ENCODE measurements at regions not wholly inside any gene's neighbourhood (a gene's known extent, or its start where the extent isn't known, plus 50 kb on each side); places are given as distances from the start of the nearest gene placed in this dataset.
"Not testable (repeated sequence)": the region's sequence is repeated elsewhere in the genome, so short reads cannot be mapped to it uniquely, and the experiment has no call there.

DNA sequence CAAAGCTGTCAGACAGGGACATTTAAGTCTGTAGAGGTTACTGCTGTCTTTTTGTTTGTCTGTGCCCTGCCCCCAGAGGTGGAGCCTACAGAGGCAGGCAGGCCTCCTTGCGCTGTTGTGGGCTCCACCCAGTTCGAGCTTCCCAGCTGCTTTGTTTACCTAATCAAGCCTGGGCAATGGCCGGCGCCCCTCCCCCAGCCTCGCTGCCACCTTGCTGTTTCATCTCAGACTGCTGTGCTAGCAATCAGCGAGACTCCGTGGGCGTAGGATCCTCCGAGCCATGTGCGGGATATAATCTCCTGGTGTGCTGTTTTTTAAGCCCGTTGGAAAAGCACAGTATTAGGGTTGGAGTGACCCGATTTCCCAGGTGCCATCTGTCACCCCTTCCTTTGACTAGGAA lies 454.2 kb upstream of the CCDC196 start:
- not testable (repeated sequence) for DNase-seq

DNA sequence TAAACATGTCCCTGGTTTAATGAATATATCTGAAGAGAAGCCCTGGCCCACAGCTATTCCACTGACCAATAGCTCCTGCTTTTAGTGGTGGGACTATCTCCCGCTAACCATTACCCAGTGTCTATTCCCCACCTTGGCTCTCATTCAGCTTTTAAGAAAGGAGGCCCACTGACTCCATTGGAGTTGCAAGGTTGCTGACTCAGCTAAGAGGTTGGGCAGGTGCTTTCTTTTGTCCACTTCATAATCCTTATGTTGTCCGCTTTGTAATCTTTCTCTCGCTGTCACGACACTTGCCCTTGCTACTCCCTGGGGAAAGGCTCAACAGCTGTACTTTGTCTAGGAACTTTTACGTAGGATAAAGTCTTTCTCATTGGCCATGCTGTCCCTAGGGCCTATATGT lies 453.4 kb upstream of the CCDC196 start:
- no peak for DNase-seq

DNA sequence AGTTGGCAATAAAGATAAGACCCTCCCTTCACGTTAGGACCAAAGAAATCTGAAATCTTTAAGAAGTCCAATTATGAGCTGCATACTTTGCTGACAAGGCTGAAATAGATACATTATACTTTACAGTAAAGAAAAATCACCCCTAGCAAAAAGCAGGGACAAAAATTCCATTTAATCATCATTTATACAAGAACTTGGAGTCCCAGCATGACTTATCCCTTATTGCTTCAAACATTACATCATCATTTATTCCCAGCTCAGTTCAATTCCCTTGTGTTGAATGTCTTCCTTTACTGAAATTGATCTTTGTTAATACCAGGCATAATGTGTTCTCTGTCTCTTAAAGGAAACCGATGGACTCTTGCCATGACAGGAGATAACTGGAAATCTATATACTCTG lies 449.6 kb upstream of the CCDC196 start:
- no peak for DNase-seq

DNA sequence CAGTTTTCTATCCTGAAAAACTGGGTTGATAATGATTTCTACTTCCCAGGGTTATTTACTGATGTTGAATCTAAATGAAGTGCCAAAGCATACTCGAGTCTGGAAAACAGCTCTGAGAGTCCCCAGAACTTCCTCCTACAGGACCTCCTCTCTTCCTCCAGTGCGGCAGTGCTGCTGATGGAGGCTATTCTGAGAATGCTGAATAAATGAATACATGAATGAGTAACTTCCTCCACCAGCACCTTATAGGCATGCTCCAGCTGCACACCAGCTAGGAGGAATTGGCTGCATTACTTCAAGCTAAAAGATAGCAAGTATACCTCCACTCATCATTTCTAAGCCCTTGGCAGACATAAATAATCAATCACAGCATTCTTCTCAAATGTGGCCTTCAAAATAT lies 448.8 kb upstream of the CCDC196 start:
- DNase-seq, result no peak

DNA sequence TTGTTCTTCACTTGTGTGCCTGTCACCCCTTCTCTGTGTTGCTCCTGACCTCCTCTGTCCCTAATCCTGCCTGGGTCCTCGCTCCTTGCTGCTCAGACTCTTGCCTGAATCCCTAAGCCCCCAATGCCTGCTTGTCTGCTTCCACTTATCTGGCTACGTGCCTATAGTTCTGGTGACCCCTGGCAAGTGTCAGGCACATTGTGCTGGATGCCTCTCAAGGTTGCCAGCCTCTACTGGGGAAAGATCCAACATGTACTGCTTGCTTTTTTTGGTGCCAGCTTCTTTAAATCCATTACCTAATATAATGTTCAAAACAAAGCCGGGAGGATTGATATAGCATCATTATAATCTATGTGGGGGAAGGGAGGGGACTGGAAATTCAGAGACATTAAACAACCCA lies 448.0 kb upstream of the CCDC196 start:
- no peak for DNase-seq

DNA sequence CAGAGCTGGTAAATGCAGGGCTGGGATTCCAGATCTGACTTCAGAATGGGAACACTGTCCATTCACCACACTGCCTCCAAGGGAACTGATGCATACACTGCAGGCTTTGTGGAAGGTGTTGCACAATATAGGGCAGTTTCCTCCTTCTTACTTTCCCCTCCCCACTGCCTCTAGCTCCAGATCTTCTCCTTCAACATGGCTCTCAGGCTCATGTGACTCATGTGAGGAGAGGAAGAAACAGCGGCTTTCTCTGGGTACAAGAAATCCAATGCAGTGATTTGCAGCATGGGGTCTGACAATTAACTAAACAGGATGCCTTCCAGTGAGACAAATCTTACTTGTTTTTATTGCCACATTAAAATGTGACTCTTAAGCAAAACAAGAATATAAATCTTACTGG lies 447.6 kb upstream of the CCDC196 start:
- no peak for DNase-seq

DNA sequence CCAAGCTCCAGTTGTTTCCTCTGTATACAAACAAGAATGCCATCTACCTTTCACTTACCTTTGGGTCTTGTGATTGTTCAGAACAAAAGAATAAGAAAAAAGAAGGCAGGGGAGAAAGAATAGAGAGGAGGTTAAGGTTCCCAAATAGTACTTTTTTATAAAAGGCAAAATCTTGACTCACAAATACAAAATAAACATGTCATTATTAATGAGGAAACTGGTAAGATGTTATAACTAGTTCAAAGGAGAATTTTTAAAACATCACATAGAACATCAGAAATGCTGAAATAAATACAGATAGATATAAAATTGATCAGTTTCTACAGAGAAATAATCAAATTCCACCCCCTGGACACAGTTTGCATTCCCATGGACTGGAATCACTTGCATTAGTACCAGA lies 446.7 kb upstream of the CCDC196 start:
- DNase-seq, result no peak

DNA sequence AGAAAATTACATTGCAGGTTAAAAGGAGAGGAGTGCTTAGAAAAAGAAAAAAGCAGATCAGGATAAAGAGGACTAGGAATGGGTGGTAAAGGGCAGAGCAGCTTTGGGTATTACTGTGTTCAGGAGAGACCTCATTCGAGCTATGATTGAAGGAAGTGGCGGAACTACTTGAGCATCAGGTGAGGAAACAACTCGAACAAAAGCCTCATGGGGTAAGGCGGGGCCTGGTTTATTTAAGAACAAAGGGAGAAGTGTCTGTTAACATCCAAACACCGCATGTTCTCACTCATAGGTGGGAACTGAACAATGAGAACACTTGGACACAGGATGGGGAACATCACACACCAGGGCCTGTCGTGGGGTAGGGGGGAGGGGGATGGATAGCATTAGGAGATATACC lies 444.6 kb upstream of the CCDC196 start:
- DNase-seq, result no peak

DNA sequence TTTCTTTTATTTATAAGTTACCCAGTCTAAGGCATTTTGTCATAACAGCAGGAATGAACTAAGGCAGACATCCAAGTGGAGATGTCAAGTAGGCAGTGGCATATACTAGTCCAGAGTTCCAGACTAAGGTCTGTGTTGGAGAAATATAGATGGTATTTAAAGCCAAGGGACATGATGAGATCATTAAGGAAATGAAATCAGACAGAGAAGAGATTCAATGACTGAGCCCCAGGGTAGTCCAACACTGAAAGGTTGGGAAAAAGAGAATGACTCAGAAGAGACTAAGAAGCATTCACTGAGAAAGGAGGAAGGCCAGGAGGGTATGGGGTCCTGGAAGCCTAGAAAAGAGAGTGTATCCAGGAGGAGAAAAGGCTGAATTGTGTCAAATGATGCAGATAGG lies 442.2 kb upstream of the CCDC196 start:
- no peak for DNase-seq

DNA sequence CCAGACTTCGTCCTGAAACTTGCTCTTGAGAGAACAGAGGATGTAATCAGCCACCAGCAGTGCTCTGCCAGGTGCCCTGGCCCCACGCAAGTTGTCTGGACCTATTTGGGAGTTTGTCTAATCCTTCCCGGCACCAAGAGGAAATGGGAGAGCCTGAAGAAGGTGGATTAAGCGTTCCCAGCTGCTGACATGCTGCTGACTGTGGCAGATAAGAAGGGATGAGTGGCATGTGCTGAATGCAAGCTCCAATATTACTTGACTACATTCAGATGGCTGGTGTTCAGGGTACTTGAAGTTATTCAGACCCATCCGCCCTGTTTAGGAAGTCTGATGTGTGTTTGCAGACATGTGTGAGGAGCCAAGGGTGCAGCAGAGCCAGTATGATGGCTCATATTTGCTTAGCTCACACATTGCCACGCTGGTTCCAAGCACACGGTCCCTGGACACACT lies 440.6 kb upstream of the CCDC196 start:
- no peak for DNase-seq

DNA sequence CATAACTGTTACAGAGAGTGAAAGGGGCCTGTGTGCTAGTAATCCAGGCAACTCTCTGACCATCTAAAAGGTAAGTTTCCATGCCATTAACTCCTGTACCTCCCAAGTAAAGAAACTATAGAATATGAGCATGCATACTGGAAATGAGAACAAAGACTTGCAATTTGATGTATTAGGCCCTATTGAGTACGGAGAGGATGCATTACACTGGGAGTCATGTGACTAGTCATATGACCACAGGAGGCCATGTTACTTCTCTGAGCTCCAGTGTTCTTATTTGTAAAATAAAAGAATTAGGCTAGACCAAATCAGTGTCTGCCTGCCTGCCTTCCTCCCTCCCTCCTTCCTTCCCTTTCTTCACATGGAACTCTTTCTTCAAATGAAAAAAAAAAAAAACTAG lies 440.1 kb upstream of the CCDC196 start:
- no peak for DNase-seq

DNA sequence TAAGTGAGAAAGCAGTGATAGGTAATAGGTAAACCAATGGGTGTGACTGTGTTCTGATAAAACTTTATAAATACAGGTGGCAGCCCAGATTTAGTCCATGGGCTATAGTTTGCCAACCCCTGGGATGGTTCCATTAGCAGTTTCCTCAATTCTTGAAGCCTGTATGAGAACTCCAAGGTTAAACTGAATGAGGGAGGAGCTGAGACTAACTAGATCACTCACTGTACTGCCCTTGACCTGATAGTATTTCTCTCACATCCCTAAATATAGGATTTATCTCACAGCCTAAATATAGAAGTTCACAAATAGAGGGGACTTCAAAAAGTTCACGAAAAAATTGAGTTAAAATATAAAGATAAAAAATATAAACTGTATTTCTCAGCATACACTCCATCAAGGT lies 439.6 kb upstream of the CCDC196 start:
- DNase-seq, result no peak

DNA sequence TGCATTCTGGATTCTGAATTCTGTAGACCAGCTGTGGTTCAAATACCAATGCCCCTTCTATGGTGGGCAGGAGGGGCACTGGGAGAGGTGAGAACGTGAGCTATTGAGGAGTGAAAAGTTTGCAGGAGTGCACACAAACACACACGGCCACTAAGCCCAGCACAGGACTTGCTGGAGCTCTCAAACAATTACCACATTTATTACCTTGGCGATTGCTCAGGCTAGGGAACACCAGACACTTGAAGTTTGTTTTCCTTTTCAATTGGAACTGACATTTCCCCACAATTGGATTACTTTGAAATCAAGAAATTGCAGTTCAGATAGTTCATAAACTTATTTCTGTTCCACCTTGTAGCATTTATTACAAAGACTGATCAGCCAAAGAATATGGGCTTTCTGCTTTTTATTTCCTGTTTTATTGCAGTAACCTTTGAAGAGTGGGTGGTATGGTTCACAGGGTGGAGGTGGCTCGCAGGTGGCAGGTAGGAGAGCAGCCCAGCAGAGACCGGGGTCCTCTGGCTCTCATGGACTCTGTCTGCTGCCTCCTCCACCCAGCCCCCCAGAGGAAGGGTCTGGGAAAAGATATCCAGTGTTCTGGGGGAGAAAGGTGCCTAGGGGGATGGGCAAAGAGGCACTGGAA lies 429.8 kb upstream of the CCDC196 start:
- DNase-seq, result no peak

DNA sequence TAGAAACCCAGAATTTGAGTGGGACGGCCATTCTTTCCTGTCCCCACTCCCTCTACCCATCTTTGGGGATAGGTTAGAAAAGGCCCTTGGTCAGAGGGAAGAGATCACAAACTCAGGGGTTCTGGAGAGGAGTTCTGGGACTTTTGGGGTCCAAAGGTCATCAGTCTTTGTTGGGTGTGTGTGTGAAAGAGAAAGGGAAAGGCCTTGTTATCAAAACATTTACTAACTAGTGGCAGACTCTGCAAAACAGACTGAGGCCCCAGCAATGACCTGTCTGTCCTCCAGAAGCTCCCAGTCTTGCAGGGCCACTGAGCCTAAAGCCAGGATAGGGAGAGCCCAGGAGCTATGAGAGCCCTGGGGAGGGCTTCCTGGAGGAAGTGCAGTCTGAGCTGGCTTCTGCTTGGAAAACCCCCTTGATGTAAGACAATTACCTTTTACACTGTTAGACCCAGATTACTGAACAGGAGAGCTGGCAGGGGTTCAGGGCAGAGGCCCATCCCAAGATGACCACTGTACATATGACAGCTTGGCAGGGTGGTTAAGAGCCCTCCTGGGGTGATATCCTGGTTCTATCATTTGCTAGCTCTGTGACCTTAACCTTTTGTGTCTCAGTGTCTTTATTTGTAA lies 429.1 kb upstream of the CCDC196 start:
- no peak for DNase-seq

DNA sequence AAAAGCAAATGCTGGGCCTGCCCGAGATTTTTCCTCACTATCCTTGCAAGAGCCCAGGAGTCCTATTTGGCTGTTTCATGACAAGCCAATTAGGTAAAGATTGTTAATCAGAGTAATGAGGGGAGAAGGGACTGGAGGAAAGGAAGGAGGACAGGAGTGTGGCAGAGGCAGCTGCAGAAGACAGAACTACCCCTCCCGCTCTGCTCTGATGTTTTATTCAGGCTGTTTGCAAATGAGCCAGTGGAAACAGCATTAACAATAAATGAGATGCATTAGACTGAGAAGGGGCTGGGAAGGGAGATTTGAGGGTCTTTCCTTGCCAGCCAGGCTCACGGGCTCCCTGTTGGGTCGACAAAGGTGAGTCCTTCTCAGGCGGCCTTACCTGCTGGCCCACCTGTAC lies 421.0 kb upstream of the CCDC196 start:
- DNase-seq, result no peak

DNA sequence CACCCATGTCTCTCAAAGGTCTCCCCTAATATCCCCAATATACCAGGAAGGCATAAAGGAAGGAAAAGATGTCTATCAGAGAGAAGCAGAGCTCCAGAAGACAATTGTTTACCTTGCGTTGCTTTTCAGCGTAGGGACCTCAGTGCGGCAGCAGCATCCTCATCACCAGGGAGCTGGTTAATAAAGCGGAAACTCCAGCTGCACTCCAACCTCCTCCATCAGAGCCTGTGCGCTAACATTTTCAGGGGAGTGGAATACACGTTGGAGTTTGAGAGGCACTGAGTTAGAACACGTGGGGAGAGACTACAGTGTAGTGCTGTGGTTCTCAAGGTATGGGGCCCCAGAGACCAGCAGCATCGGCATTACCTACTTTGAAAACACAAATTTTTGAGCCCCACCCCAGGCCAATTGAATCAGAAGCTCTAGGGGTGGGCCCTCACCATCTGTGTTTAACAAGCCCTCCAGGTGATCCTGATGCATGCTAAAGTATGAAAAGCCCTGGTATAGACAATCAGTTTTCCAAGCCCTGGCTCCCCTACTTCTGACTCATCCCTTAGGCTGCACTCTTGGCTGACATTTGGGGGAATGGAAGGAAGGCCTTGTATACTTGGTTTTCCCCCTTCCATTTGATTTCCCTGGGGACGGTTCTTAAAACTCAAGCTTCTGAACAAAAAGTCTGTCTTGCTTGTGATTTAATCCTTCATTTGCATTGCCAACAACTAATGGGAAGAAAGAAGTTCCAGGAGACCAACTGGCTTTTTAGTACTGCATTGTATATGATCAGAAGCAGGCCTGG lies 419.0 kb upstream of the CCDC196 start:
- DNase-seq, result no peak

DNA sequence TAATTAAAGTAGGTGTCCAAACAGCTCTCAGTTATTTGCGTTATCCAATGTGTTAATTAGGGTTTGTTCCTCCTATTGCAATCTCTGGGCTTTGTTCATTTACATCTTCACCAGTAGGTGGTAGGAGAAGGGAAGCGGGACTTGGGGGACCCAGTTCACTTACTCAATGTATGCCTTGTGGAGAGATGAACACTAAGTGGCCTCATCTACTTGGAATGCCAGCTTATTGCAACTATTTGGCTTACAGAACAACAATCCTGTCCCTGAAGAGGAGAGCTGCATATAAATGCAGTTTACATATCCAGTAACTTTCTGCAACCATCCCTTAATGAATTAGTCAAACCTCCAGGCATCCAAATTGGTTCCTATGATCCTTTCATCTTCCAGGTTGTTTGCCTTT lies 417.1 kb upstream of the CCDC196 start:
- DNase-seq, result no peak

DNA sequence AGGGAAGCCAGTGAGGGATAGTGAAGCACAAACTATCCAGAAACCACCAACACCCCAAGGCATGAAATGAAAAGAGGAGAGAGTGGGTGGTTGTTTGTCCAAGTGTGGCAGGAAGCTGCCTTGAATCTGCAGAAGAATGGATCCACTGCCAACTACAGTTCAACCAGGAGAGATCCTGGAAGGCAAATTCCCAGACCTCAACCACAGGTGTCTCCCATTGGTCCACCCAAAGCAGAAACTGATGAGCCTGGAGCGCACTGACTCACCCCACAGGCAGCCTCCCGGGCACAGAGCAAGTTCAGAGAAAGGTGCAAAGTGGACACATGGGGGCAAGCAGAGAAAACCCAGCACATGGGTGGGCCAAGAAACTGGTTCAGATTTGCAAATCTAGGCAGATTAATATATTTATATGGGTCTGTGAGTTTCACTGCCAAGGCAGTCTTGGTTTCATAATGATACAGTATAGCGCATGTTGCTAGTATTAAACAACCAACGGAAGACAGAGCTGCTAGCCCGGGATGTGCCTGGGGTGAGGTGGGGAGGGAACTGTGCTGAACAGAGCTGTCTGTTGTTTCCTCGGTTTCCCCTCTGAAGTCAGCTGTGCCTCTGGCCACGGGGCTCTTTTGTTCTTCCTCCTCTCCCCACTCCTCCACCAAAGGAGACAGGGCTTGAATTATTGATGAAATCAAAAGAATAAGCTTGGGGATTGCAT lies 416.2 kb upstream of the CCDC196 start:
- DNase-seq, result no peak

DNA sequence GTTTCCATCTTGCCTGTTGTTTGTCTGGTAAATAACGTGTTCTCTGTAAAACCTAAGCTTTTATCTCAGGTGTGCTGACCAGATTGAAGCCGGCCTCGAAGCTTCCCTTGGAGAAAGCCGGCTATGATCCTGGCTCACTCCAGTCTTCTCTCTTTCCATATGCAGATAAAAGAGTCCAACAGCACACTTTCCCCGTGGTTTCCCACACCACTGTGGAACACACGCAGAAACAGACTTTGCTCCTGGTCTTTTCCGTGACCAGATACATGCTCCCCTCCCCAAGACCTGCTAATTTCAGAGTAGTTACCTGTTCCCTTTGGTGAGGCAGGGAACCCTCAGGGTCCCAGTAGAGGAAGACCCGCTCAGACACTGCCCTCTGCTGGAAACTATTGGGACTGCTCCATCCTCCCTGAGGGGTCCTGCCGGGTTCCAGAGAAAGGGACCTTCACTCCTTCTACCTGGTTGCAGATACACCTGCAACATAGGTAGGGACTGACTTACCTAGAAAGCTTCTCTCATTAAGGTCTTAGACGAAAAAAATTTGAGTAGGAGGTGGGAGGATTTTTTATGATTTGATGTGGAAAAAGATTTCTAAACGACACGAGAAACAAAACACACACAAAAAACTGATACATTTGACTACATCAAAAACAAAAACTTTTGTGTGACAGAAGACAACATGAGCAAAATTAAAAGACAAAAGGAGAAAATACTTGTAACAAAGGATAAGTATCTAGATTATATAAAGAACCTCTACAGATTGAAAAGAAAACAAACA lies 415.4 kb upstream of the CCDC196 start:
- peak; percentile 71 for DNase-seq

DNA sequence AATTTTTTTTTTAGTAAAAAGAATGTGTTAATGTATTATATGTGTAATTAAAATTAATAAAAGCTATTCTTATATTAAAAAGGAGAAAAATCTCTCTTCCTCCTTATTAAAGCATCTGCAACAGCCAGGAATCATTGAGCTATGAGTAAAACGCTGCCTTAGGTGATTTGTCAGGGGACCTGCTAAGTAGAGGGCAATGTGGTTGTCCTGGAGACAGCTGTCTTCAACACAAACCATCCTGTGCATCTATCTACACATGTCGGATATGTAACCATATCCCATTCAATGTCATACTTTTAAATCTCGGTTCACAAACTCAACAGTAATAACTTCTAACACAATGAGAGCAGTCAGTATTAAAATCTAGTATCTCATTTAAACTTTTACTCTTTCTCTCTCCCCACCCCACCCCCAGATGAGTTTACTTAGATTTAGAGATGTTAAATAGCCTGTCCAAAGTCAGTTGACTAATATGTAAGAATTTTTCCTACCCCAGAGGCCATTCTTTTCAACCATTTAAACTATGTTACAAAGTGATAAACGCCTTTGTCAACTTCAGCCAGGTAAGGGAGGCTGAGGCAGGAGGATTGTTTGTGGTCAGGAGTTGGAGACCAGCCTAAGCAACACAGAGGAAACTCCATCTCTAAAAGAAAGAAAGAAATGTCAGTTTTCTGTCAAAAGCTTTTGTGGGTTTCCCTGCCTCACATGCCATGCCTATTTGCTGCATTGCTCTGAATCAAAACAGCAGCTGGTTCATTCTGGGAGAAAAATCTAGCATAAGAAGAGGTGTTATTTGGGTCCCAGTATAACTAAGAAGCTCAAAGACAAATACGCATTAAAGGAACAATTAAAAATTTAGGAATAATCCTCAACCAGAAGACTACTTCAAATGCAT lies 413.7 kb upstream of the CCDC196 start:
- DNase-seq, result no peak

DNA sequence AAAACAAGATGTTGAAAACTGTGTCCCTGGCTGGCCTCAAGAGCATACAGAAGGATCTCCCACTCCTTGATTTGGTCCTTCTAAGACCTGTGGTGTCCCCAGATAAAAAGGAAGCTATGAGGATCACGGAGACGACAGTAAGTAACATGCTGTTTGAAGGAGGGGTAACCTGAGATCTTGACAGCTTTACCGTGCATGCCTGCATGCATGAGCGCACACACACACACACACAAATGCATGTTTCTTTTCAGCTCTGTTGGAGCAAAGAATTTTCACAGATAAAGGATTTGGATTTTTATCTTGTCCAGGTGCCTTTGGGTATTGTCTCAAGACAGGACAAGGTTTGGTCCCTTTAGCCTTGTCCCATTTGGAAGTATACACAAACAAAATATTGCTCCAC lies 411.6 kb upstream of the CCDC196 start:
- no peak for DNase-seq

DNA sequence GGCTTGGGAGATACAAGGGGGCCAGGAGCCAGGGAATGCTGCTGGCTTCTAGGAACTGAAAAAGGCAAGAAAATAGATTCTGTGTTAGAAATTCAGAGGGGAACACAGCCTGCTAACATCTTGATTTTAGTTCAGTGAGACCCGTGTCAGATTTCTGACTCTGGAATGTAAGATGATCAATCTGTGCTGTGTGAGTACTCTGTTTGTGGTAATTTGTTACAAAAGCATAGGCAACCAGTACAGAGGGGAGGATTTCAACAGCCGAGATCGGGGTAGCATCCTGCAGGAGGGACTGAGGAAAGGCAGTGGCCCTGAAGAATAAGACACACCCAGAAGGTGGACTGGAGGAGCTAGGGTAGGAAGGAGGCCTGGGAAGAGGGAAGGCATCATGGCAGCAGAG lies 410.0 kb upstream of the CCDC196 start:
- no peak for DNase-seq
